H1 (cell line): ENCODE measurements at regions not wholly inside any gene's neighbourhood (a gene's known extent, or its start where the extent isn't known, plus 50 kb on each side); places are given as distances from the start of the nearest gene placed in this dataset.

Experiments
- CTCF ChIA-PET: fragments of 300-600 bp; sonication (Branson Sonifier 250); formaldehyde crosslinking; loops from one replicate; lab custom pipeline; 2021; ENCODE audit not compliant: partially characterized antibody; lab: Charles Lee
- POLR2A ChIA-PET: fragments of 300-600 bp; sonication (Branson Sonifier 250); formaldehyde crosslinking; loops from one replicate; lab custom pipeline; 2021; ENCODE audit warnings: inconsistent platforms; ENCODE audit not compliant: partially characterized antibody; lab: Charles Lee
- DNase-seq, 2 experiments: peaks; one replicate each; pipeline versions ENCODE4 v3.0.0 to v3.0.0-alpha.2; 2010 to 2022; ENCODE audit warnings: low spot score in 2 of 2, low read depth in 1 of 2, mixed read lengths in 1 of 2
- FAIRE-seq: peaks from 2 replicates; lab custom pipeline; 2011; peaks lifted over from hg19 to GRCh38; lab: Jason Lieb, UNC
- H2AFZ ChIP-seq: 2 replicates; pipeline ENCODE4 v1.8.1; 2012; ENCODE audit warnings: low read length, inconsistent platforms
- H2AK5ac ChIP-seq: 2 replicates; pipeline ENCODE4 v1.6.1; 2013; ENCODE audit warnings: low read depth, low read length
- H2BK120ac ChIP-seq: replicated peaks from 2 replicates; pipeline ENCODE3; 2013; ENCODE audit warnings: low read depth, low read length, inconsistent platforms
- H2BK12ac ChIP-seq: 2 replicates; pipeline ENCODE4 v1.6.1; 2013; ENCODE audit warnings: low read depth, low read length
- H2BK15ac ChIP-seq: 2 replicates; pipeline ENCODE4 v1.6.1; 2013; ENCODE audit warnings: low read length
- H2BK20ac ChIP-seq: 2 replicates; pipeline ENCODE4 v1.6.1; 2013; ENCODE audit warnings: low read length
- H2BK5ac ChIP-seq: 2 replicates; pipeline ENCODE4 v1.6.1; 2013; ENCODE audit warnings: low read depth, low read length
- H3K14ac ChIP-seq: 2 replicates; pipeline ENCODE4 v1.6.1; 2013; ENCODE audit warnings: inconsistent platforms; ENCODE audit not compliant: insufficient read length
- H3K18ac ChIP-seq: 2 replicates; pipeline ENCODE4 v1.6.1; 2013; ENCODE audit warnings: low read length; ENCODE audit errors: extremely low read depth
- H3K23ac ChIP-seq: 2 replicates; pipeline ENCODE4 v1.6.1; 2013; ENCODE audit warnings: inconsistent platforms; ENCODE audit not compliant: insufficient read length
- H3K23me2 ChIP-seq: 2 replicates; pipeline ENCODE4 v1.6.1; 2013; ENCODE audit warnings: low read depth, low read length
- H3K27ac ChIP-seq: 2 replicates; pipeline ENCODE4 v1.6.1; 2011; ENCODE audit warnings: low read depth, low read length, inconsistent platforms
- H3K27me3 ChIP-seq, 4 experiments: replicated peaks in 1 of 4; 1 replicate in 1 of 4; 2 replicates in 3 of 4; pipeline versions ENCODE4 v1.6.1 to v1.8.1; 2011 to 2013; ENCODE audit warnings: low read length in 3 of 4, mild to moderate bottlenecking in 3 of 4, inconsistent platforms in 2 of 4, mixed read lengths in 2 of 4, moderate library complexity in 1 of 4; ENCODE audit not compliant: control insufficient read depth in 3 of 4, insufficient read depth in 3 of 4; ENCODE audit errors: extremely low read depth in 1 of 4
- H3K36me3 ChIP-seq, 4 experiments: 2 replicates each; pipeline versions ENCODE4 v1.6.1 to v1.8.1; 2011 to 2013; ENCODE audit warnings: mild to moderate bottlenecking in 4 of 4, low read length in 3 of 4, moderate library complexity in 2 of 4, control low read depth in 1 of 4, inconsistent platforms in 1 of 4; ENCODE audit not compliant: insufficient read depth in 4 of 4, control insufficient read depth in 2 of 4
- H3K4ac ChIP-seq: replicated peaks from 2 replicates; pipeline ENCODE3; 2013; ENCODE audit warnings: low read length, low read depth, mixed read lengths, inconsistent platforms; ENCODE audit not compliant: insufficient read length
- H3K4me1 ChIP-seq, 4 experiments: replicated peaks in 1 of 4; 1 replicate in 1 of 4; 2 replicates in 3 of 4; pipeline versions ENCODE4 v1.6.1 to v1.8.1; 2011 to 2013; ENCODE audit warnings: low read length in 3 of 4, inconsistent platforms in 2 of 4, mixed read lengths in 1 of 4; ENCODE audit not compliant: insufficient read depth in 4 of 4, control insufficient read depth in 3 of 4
- H3K4me2 ChIP-seq, 2 experiments: 2 replicates each; pipeline versions ENCODE4 v1.6.1 to v1.8.1; 2011 to 2013; ENCODE audit warnings: low read depth in 2 of 2, low read length in 2 of 2, control low read depth in 1 of 2, inconsistent platforms in 1 of 2, mild to moderate bottlenecking in 1 of 2; ENCODE audit not compliant: insufficient read depth in 1 of 2
- H3K4me3 ChIP-seq, 4 experiments: fragments of 200-600, 300-600 bp in 1 of 4; sonication (generic), shearing (Covaris generic), sonication (Bioruptor Twin) in 1 of 4; 2 replicates each; pipeline versions ENCODE4 v1.5.1 to v1.8.1; 2011 to 2016; ENCODE audit warnings: low read length in 4 of 4, low read depth in 3 of 4, control low read depth in 2 of 4, inconsistent platforms in 2 of 4, mild to moderate bottlenecking in 2 of 4, mixed read lengths in 1 of 4, moderate library complexity in 1 of 4; ENCODE audit not compliant: insufficient read depth in 2 of 4; ENCODE audit errors: extremely low read depth in 1 of 4
- H3K56ac ChIP-seq: replicated peaks from 2 replicates; pipeline ENCODE3; 2013; ENCODE audit warnings: low read depth, mild to moderate bottlenecking, mixed read lengths, low read length, inconsistent platforms; ENCODE audit not compliant: insufficient read length
- H3K79me1 ChIP-seq: 2 replicates; pipeline ENCODE4 v1.6.1; 2013; ENCODE audit warnings: low read depth, low read length, control low read depth
- H3K79me2 ChIP-seq, 2 experiments: 2 replicates each; pipeline versions ENCODE4 v1.6.1 to v1.8.1; 2012 to 2013; ENCODE audit warnings: low read length in 2 of 2, mild to moderate bottlenecking in 2 of 2, inconsistent platforms in 1 of 2; ENCODE audit not compliant: insufficient read depth in 2 of 2, control insufficient read depth in 1 of 2
- H3K9ac ChIP-seq, 4 experiments: replicated peaks in 1 of 4; 1 replicate in 1 of 4; 2 replicates in 3 of 4; pipeline versions ENCODE4 v1.6.1 to v1.8.1; 2011 to 2013; ENCODE audit warnings: low read depth in 3 of 4, low read length in 3 of 4, control low read depth in 2 of 4, mild to moderate bottlenecking in 2 of 4, moderate library complexity in 2 of 4, inconsistent platforms in 1 of 4; ENCODE audit errors: extremely low read depth in 1 of 4
- H3K9me3 ChIP-seq, 2 experiments: 2 replicates each; pipeline versions ENCODE4 v1.6.1 to v1.8.1; 2012 to 2013; ENCODE audit warnings: mild to moderate bottlenecking in 2 of 2, moderate library complexity in 2 of 2, control low read depth in 1 of 2, inconsistent platforms in 1 of 2, low read depth in 1 of 2, low read length in 1 of 2, mixed read lengths in 1 of 2; ENCODE audit not compliant: insufficient read depth in 2 of 2
- H4K20me1 ChIP-seq, 2 experiments: replicated peaks in 1 of 2; 2 replicates each; pipeline versions ENCODE3 to v1.8.1; 2011 to 2013; ENCODE audit warnings: inconsistent platforms in 2 of 2, low read length in 2 of 2, mild to moderate bottlenecking in 1 of 2; ENCODE audit not compliant: insufficient read depth in 2 of 2, control insufficient read depth in 1 of 2
- H4K5ac ChIP-seq: 2 replicates; pipeline ENCODE4 v1.6.1; 2013; ENCODE audit warnings: low read length, low read depth, mixed read lengths, inconsistent platforms; ENCODE audit not compliant: insufficient read length
- H4K8ac ChIP-seq: 2 replicates; pipeline ENCODE4 v1.8.0; 2013; ENCODE audit warnings: mild to moderate bottlenecking, moderate library complexity, low read length, inconsistent platforms; ENCODE audit not compliant: insufficient read depth; ENCODE audit errors: extremely low read depth
- H4K91ac ChIP-seq: replicated peaks from 2 replicates; pipeline ENCODE3; 2013; ENCODE audit warnings: low read length, mixed read lengths, inconsistent platforms; ENCODE audit not compliant: insufficient read length
- BRCA1 ChIP-seq: IDR thresholded peaks from 2 replicates; pipeline ENCODE4 v1.6.1; 2012; ENCODE audit warnings: low read depth, low read length, improper control_type of control experiment
- CTCF ChIP-seq, 3 experiments: IDR thresholded peaks; 1 replicate in 2 of 3; 2 replicates in 1 of 3; pipeline versions ENCODE4 v1.5.1 to v1.6.1; 2011; ENCODE audit warnings: low read length in 3 of 3, mild to moderate bottlenecking in 3 of 3, inconsistent platforms in 2 of 3, low read depth in 1 of 3, moderate library complexity in 1 of 3; ENCODE audit not compliant: insufficient read depth in 1 of 3; ENCODE audit errors: control extremely low read depth in 1 of 3
- WGBS, 2 experiments: shearing (Covaris generic) in 1 of 2; methylation state at CpG; one replicate each; pipeline versions ENCODE4 v1.1.6 to v1.1.7; 2013 to 2015; ENCODE audit warnings: low lambda C conversion rate in 2 of 2, mixed read lengths in 2 of 2, inconsistent platforms in 1 of 2, low coverage in 1 of 2, missing lambda C conversion rate in 1 of 2; ENCODE audit not compliant: insufficient replicate concordance in 2 of 2, insufficient coverage in 1 of 2, insufficient read length in 1 of 2; ENCODE audit errors: extremely low coverage in 1 of 2, missing lambda C conversion rate in 1 of 2; 5-methylcytosine and 5-hydroxymethylcytosine counted together

- H2BK5ac ChIP-seq, result no peak overlapping the region
- H3K18ac ChIP-seq, result no peak overlapping the region
- no peaks in the 10 kb centered on the region for H3K79me2 ChIP-seq
- no peak overlapping the region for H3K4me2 ChIP-seq
- H3K79me1 ChIP-seq, result no peaks in the 10 kb centered on the region
- 83% methylated on average over 3 of the region's 3 CpGs; no CpG with 5 or more reads in 1 of the 2 experiments for WGBS, 2 experiments
- H3K4ac ChIP-seq, result no peak overlapping the region
- H3K9ac ChIP-seq, result no peak overlapping the region
- no peak overlapping the region for H3K4me3 ChIP-seq
- no peak overlapping the region for H3K27ac ChIP-seq
- H2BK15ac ChIP-seq, result no peak overlapping the region
- H3K56ac ChIP-seq, result no peak overlapping the region
- H3K9me3 ChIP-seq, result no peaks in the 10 kb centered on the region
- H4K5ac ChIP-seq, result no peak overlapping the region
- POLR2A ChIA-PET, result no interaction called here
- H3K23me2 ChIP-seq, result no peaks in the 10 kb centered on the region
- CTCF ChIA-PET, result no interaction called here
- no peak overlapping the region for H2AK5ac ChIP-seq
- H2BK20ac ChIP-seq, result no peak overlapping the region
- H3K27me3 ChIP-seq, result no peaks in the 10 kb centered on the region
- H4K91ac ChIP-seq, result no peak overlapping the region
- H2AFZ ChIP-seq, result no peak overlapping the region
- no peak overlapping the region for H3K23ac ChIP-seq
- no peak overlapping the region for H2BK12ac ChIP-seq
- no peak for DNase-seq
- FAIRE-seq, result no peak
- H4K20me1 ChIP-seq, result no peaks in the 10 kb centered on the region
- TF ChIP-seq BRCA1 (no peak), CTCF (IDR thresholded peaks at IDR 0.05; ENCODE audit: control extremely low read depth in 1 of 3, insufficient read depth in 1 of 3, low read depth in 1 of 3, low read length in 3 of 3) (no peak)
- no peak overlapping the region for H3K14ac ChIP-seq
- no peak overlapping the region for H2BK120ac ChIP-seq
- no peak overlapping the region for H4K8ac ChIP-seq
- H3K36me3 ChIP-seq, result no peaks in the 10 kb centered on the region
- H3K4me1 ChIP-seq, result no peaks in the 10 kb centered on the region
Observed at GRCh38 chr12:46907791-46908190, 82.0 kb upstream of the SLC38A4 start.
